GM10266 (cell line): ENCODE measurements at regions not wholly inside any gene's neighbourhood (a gene's known extent, or its start where the extent isn't known, plus 50 kb on each side); places are given as distances from the start of the nearest gene placed in this dataset.

ENCODE experiments used
- DNase-seq: peaks from one replicate; pipeline ENCODE4 v3.0.0; 2012; ENCODE audit errors: extremely low spot score
- CTCF ChIP-seq: IDR thresholded peaks from 2 replicates; pipeline ENCODE4 v1.5.1; 2012; ENCODE audit warnings: mild to moderate bottlenecking, low read depth; ENCODE audit not compliant: control insufficient read depth, insufficient read depth; ENCODE audit errors: missing control alignments

GRCh38 chr15:69691307-69692015 lies 238.8 kb downstream of the RPLP1 start:
- DNase-seq, result no peak
- no peak for TF ChIP-seq CTCF

- no peak for DNase-seq
- TF ChIP-seq CTCF, result no peak
Observed at GRCh38 chr15:69692342-69692741, 239.7 kb downstream of the RPLP1 start.

- no peak for TF ChIP-seq CTCF
- no peak for DNase-seq
Observed at GRCh38 chr15:69693059-69693458, 240.4 kb downstream of the RPLP1 start.

- TF ChIP-seq CTCF, result no peak
- DNase-seq, result no peak
Observed at GRCh38 chr15:69696946-69697345, 244.3 kb downstream of the RPLP1 start.

- no peak for DNase-seq
- no peak for TF ChIP-seq CTCF
Observed at GRCh38 chr15:69697916-69698315, 245.3 kb downstream of the RPLP1 start.

GRCh38 chr15:69699096-69699495 lies 246.5 kb downstream of the RPLP1 start:
- no peak for TF ChIP-seq CTCF
- DNase-seq, result no peak

GRCh38 chr15:69700380-69700779 lies 247.8 kb downstream of the RPLP1 start:
- TF ChIP-seq CTCF, result no peak
- DNase-seq, result no peak
